Mammary epithelial cell (primary cell): ENCODE measurements at regions not wholly inside any gene's neighbourhood (a gene's known extent, or its start where the extent isn't known, plus 50 kb on each side); places are given as distances from the start of the nearest gene placed in this dataset.

ENCODE experiments used
- EZH2 ChIP-seq: IDR thresholded peaks from 2 replicates; pipeline ENCODE4 v1.6.1; 2012; ENCODE audit warnings: low read length, inconsistent platforms, borderline replicate concordance
- TF ChIP-seq, protein P1 (sequence below), 2 donors: IDR thresholded peaks in 1 of 2; conservative IDR thresholded peaks in 1 of 2; 2 replicates each; pipeline ENCODE4 v1.5.1; 2011 to 2012; ENCODE audit warnings: inconsistent platforms in 2 of 2, low read length in 2 of 2, mild to moderate bottlenecking in 2 of 2, control low read depth in 1 of 2, low read depth in 1 of 2; ENCODE audit not compliant: insufficient read depth in 1 of 2; ENCODE audit errors: extremely low read depth in 1 of 2

GRCh38 chr2:145918951-145919350 lies 1399.0 kb upstream of the ZEB2 start:
- TF ChIP-seq, protein P1, sequence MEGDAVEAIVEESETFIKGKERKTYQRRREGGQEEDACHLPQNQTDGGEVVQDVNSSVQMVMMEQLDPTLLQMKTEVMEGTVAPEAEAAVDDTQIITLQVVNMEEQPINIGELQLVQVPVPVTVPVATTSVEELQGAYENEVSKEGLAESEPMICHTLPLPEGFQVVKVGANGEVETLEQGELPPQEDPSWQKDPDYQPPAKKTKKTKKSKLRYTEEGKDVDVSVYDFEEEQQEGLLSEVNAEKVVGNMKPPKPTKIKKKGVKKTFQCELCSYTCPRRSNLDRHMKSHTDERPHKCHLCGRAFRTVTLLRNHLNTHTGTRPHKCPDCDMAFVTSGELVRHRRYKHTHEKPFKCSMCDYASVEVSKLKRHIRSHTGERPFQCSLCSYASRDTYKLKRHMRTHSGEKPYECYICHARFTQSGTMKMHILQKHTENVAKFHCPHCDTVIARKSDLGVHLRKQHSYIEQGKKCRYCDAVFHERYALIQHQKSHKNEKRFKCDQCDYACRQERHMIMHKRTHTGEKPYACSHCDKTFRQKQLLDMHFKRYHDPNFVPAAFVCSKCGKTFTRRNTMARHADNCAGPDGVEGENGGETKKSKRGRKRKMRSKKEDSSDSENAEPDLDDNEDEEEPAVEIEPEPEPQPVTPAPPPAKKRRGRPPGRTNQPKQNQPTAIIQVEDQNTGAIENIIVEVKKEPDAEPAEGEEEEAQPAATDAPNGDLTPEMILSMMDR (conservative IDR thresholded peaks at IDR 0.05 in 1 of 2, IDR thresholded peaks at IDR 0.05 in 1 of 2; ENCODE audit: extremely low read depth in 1 of 2, insufficient read depth in 1 of 2, low read depth in 1 of 2, low read length in 2 of 2): no peak
- no peak for TF ChIP-seq EZH2
